ENCODE measurements at regions not wholly inside any gene's neighbourhood (a gene's known extent, or its start where the extent isn't known, plus 50 kb on each side); places are given as distances from the start of the nearest gene placed in this dataset.

DNA sequence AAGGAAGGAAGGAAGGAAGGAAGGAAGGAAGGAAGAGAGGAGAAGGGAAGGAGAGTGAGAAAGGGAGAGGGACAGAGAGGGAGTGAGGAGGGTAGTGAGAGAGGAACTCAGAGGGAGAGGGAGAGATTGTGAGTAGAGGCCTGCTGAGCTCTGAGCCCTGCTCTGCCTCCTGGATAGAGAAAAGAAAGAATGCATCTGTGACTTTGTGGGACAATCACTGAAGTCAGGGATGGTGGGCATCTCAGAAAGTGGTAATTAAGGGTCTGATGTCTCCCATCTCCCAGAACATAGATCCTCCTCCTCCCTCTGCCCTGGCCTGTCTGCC is 142.9 kb upstream of the BANK1 start:
- no peak for TF ChIP-seq CTCF (IDR thresholded peaks at IDR 0.05)
- no peak for TF ChIP-seq POLR2A (IDR thresholded peaks at IDR 0.05)

Data from transverse colon (tissue), 3 donors.